ENCODE measurements at regions not wholly inside any gene's neighbourhood (a gene's known extent, or its start where the extent isn't known, plus 50 kb on each side); places are given as distances from the start of the nearest gene placed in this dataset.
"Not testable (repeated sequence)": the region's sequence is repeated elsewhere in the genome, so short reads cannot be mapped to it uniquely, and the experiment has no call there.

DNA sequence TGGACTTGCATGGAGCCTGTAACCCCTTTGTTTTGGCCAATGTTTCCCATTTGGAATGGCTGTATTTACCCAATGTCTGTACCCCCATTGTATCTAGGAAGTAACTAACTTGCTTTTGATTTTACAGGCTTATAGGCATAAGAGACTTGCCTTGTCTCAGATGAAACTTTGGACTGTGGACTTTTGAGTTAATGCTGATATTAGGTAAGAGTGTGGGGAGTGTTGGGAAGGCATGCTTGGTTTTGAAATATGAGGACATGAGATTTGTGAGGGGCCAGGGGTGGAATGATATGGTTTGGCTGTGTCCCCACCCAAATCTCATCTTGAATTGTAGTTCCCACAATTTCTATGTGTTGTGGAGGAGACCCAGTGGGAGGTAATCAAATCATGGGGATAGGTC, 76.7 kb upstream of the CADPS start:
- H3K27me3 Mint-ChIP-seq; DNase-seq; H3K4me1 Mint-ChIP-seq (ENCODE audit: low read depth); H3K27ac Mint-ChIP-seq; CTCF ChIA-PET; H3K36me3 Mint-ChIP-seq; H3K4me3 Mint-ChIP-seq; intact Hi-C loops (cut with micrococcal nuclease); POLR2A ChIA-PET; H3K9me3 Mint-ChIP-seq: not testable (repeated sequence)

GRCh38 chr3:62954580-62954979, 79.4 kb upstream of the CADPS start:
- POLR2A ChIA-PET = no interaction called here

DNA sequence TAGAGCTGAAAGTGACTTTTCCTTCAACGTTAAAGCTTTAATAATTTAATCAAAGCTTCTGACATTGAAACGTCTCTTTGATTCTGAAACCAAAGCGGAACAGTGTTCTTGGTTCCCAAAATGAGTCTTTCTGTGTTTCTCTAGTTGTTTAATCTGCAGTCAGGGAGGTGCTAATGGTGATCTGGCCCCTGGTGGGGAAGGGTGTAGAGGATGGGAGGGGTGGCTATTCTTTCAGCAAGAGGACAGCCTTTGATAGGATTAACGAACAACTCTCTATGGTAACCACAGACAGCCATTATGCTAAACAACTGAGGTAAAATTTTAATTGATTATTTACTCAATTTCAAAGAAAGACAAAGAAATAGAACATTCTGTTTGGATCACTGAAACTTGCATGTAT, 79.9 kb upstream of the CADPS start:
- Mint-ChIP-seq H3K36me3 (no peaks in the 10 kb centered on the region), H3K27ac (no peak overlapping the region), H3K9me3 (no peaks in the 10 kb centered on the region), H3K4me3 (no peak overlapping the region), H3K4me1 (ENCODE audit: low read depth) (no peaks in the 10 kb centered on the region), H3K27me3 (no peaks in the 10 kb centered on the region)
- intact Hi-C loops (cut with micrococcal nuclease) = no loop called here
- POLR2A ChIA-PET = no interaction called here
- DNase-seq = no peak
- CTCF ChIA-PET = no interaction called here

More at GRCh38 chr3:62954580-62954979, 79.4 kb upstream of the CADPS start:
- no peaks in the 10 kb centered on the region for H3K9me3 Mint-ChIP-seq
- H3K4me3 Mint-ChIP-seq = no peak overlapping the region
- CTCF ChIA-PET = no interaction called here
- intact Hi-C loops (cut with micrococcal nuclease) = no loop called here
- DNase-seq = no peak
- no peak overlapping the region for H3K27ac Mint-ChIP-seq
- H3K27me3 Mint-ChIP-seq = no peaks in the 10 kb centered on the region
- no peaks in the 10 kb centered on the region for H3K4me1 Mint-ChIP-seq (ENCODE audit: low read depth)
- no peaks in the 10 kb centered on the region for H3K36me3 Mint-ChIP-seq

DNA sequence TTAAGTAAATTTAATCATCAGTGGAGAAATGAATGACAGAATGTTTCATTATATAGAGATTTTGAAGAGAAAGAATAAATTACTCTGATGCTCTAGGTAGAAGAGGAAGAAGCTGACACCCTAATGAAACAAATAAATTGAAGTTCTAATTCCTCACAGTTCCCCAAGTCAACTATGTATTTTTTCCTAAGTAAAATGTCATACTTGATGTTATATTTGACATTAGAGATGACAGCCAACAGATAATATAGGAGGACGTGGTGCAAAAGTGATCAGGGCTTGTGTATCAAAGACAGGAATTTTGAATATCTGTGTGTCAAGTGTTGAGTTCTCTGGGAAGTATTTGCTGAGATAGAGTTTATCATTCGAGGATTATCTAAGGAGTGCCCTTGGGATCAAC, 81.2 kb upstream of the CADPS start:
- ChIA-PET CTCF (interaction anchor here (0.9 kb wide), 1 partner anchor 53 kb away, joined by 4 read pairs; no protein-coding TSS in a partner anchor), POLR2A (no interaction called here)
- H3K36me3 Mint-ChIP-seq = no peaks in the 10 kb centered on the region
- no peak overlapping the region for H3K4me3 Mint-ChIP-seq
- no peaks in the 10 kb centered on the region for H3K27me3 Mint-ChIP-seq
- intact Hi-C loops (cut with micrococcal nuclease) = no loop called here
- no peaks in the 10 kb centered on the region for H3K4me1 Mint-ChIP-seq (ENCODE audit: low read depth)
- peaks cover 2% of the 10 kb centered on the region for H3K9me3 Mint-ChIP-seq
- no peak overlapping the region for H3K27ac Mint-ChIP-seq
- no peak for DNase-seq

- no peaks in the 10 kb centered on the region for H3K36me3 Mint-ChIP-seq
- no peak overlapping the region for H3K27ac Mint-ChIP-seq
- H3K9me3 Mint-ChIP-seq = peaks cover 2% of the 10 kb centered on the region
- no peak overlapping the region for H3K4me3 Mint-ChIP-seq
- H3K27me3 Mint-ChIP-seq = no peaks in the 10 kb centered on the region
- ChIA-PET CTCF (no interaction called here), POLR2A (no interaction called here)
- intact Hi-C loops (cut with micrococcal nuclease) = no loop called here
- no peak for DNase-seq
- H3K4me1 Mint-ChIP-seq (ENCODE audit: low read depth) = no peaks in the 10 kb centered on the region
Measured at GRCh38 chr3:62961874-62962556, 86.8 kb upstream of the CADPS start.

- Mint-ChIP-seq H3K27ac (no peak overlapping the region), H3K9me3 (peaks cover 2% of the 10 kb centered on the region), H3K4me1 (ENCODE audit: low read depth) (no peaks in the 10 kb centered on the region), H3K27me3 (no peaks in the 10 kb centered on the region), H3K4me3 (no peak overlapping the region), H3K36me3 (no peaks in the 10 kb centered on the region)
- CTCF ChIA-PET = no interaction called here
- POLR2A ChIA-PET = no interaction called here
- DNase-seq = no peak
- intact Hi-C loops (cut with micrococcal nuclease) = no loop called here
Measured at GRCh38 chr3:62962714-62963113, 87.5 kb upstream of the CADPS start.

- H3K4me3 Mint-ChIP-seq = no peak overlapping the region
- H3K9me3 Mint-ChIP-seq = peaks cover 2% of the 10 kb centered on the region
- intact Hi-C loops (cut with micrococcal nuclease) = no loop called here
- POLR2A ChIA-PET = no interaction called here
- H3K27me3 Mint-ChIP-seq = no peaks in the 10 kb centered on the region
- no peaks in the 10 kb centered on the region for H3K36me3 Mint-ChIP-seq
- DNase-seq = no peak
- no peak overlapping the region for H3K27ac Mint-ChIP-seq
- no peaks in the 10 kb centered on the region for H3K4me1 Mint-ChIP-seq (ENCODE audit: low read depth)
- CTCF ChIA-PET = no interaction called here
Measured at GRCh38 chr3:62965311-62965710, 90.1 kb upstream of the CADPS start.

DNA sequence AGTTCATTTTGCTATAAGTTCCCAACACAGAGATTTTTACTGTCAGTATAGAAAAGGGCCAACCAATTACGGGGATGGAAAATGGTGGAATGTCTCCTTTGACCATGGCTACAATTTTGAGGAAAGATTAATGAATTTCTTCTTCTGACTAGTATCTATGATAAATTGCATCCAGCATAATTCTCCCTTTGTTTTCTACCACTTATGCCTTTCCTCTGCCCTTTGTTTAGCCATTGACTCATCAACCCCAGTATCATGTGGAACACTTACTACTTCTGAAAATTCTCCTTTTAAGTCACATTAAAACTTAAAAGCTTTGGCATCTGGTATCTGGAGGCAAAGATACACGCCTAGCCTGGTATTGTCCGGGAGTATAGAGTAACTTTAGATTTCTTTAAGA, 92.9 kb upstream of the CADPS start:
- Mint-ChIP-seq H3K9me3 (no peaks in the 10 kb centered on the region), H3K4me3 (no peak overlapping the region), H3K36me3 (no peaks in the 10 kb centered on the region), H3K27me3 (no peaks in the 10 kb centered on the region), H3K27ac (no peak overlapping the region), H3K4me1 (ENCODE audit: low read depth) (no peaks in the 10 kb centered on the region)
- ChIA-PET POLR2A (no interaction called here), CTCF (no interaction called here)
- no peak for DNase-seq
- intact Hi-C loops (cut with micrococcal nuclease) = no loop called here

DNA sequence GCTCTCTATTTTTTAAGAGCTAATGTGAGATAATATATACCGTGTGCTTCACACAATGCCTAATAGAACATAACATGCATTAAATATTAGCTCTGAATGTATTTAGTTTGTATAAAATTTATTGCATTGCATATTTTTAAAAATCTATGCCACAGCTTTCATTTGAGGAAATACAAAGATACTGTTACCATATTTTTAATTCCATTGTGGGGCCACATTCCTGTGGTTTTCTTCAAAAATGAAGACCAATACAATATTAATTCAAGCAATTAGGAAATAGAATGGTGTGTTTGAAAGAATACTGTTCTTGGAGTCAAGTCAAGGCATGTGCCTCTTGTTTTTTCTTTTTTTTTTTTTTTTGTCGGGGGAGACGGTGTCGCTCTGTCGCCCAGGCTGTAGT, 95.4 kb upstream of the CADPS start:
- DNase-seq = no peak
- H3K4me1 Mint-ChIP-seq (ENCODE audit: low read depth) = no peaks in the 10 kb centered on the region
- ChIA-PET CTCF (no interaction called here), POLR2A (no interaction called here)
- intact Hi-C loops (cut with micrococcal nuclease) = no loop called here
- no peaks in the 10 kb centered on the region for H3K36me3 Mint-ChIP-seq
- no peak overlapping the region for H3K4me3 Mint-ChIP-seq
- H3K27ac Mint-ChIP-seq = no peak overlapping the region
- no peaks in the 10 kb centered on the region for H3K27me3 Mint-ChIP-seq
- H3K9me3 Mint-ChIP-seq = no peaks in the 10 kb centered on the region

- Mint-ChIP-seq H3K4me3 (no peak overlapping the region), H3K9me3 (no peaks in the 10 kb centered on the region), H3K36me3 (no peaks in the 10 kb centered on the region), H3K27ac (no peak overlapping the region), H3K4me1 (ENCODE audit: low read depth) (no peaks in the 10 kb centered on the region), H3K27me3 (peaks cover 1% of the 10 kb centered on the region)
- POLR2A ChIA-PET = no interaction called here
- intact Hi-C loops (cut with micrococcal nuclease) = no loop called here
- CTCF ChIA-PET = no interaction called here
- no peak for DNase-seq
Measured at GRCh38 chr3:62975566-62975965, 100.3 kb upstream of the CADPS start.

DNA sequence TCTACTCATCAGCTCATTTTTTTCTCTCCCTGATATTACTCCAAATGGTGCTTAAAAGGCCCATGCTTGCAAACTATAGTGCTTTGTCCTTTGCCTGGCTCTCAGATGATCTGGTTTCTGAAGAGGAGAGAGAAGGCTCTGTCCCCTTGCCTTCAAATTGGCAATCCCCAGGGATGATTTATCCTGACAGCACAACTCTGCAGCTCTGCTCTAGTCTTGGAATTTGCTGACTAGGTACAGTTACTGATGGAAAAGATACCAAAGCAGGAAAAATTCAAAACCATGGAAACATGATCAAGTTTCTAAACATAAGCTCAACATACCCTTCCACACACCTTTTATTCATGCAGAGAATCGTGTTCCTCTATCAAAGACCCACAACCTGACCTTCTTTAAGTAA, 106.7 kb upstream of the CADPS start:
- DNase-seq = no peak
- no peaks in the 10 kb centered on the region for H3K9me3 Mint-ChIP-seq
- H3K27ac Mint-ChIP-seq = no peak overlapping the region
- H3K4me1 Mint-ChIP-seq (ENCODE audit: low read depth) = no peaks in the 10 kb centered on the region
- no peaks in the 10 kb centered on the region for H3K36me3 Mint-ChIP-seq
- POLR2A ChIA-PET = no interaction called here
- no peak overlapping the region for H3K4me3 Mint-ChIP-seq
- intact Hi-C loops (cut with micrococcal nuclease) = no loop called here
- peaks cover 1% of the 10 kb centered on the region for H3K27me3 Mint-ChIP-seq
- CTCF ChIA-PET = no interaction called here

GRCh38 chr3:62982795-62983455, 107.7 kb upstream of the CADPS start:
- H3K36me3 Mint-ChIP-seq = no peaks in the 10 kb centered on the region
- no peak overlapping the region for H3K27ac Mint-ChIP-seq
- no peak overlapping the region for H3K4me3 Mint-ChIP-seq
- intact Hi-C loops (cut with micrococcal nuclease) = no loop called here
- H3K4me1 Mint-ChIP-seq (ENCODE audit: low read depth) = no peaks in the 10 kb centered on the region
- DNase-seq = no peak
- peaks cover 1% of the 10 kb centered on the region for H3K27me3 Mint-ChIP-seq
- CTCF ChIA-PET = no interaction called here
- no peaks in the 10 kb centered on the region for H3K9me3 Mint-ChIP-seq
- POLR2A ChIA-PET = no interaction called here

GRCh38 chr3:62986061-62986460, 110.8 kb upstream of the CADPS start:
- Mint-ChIP-seq H3K9me3 (no peaks in the 10 kb centered on the region), H3K27ac (no peak overlapping the region), H3K27me3 (no peaks in the 10 kb centered on the region), H3K36me3 (no peaks in the 10 kb centered on the region), H3K4me3 (no peak overlapping the region), H3K4me1 (ENCODE audit: low read depth) (no peaks in the 10 kb centered on the region)
- ChIA-PET CTCF (no interaction called here), POLR2A (no interaction called here)
- intact Hi-C loops (cut with micrococcal nuclease) = no loop called here
- DNase-seq = no peak
